Esophagus squamous epithelium (tissue), 5 donors: ENCODE measurements at regions not wholly inside any gene's neighbourhood (a gene's known extent, or its start where the extent isn't known, plus 50 kb on each side); places are given as distances from the start of the nearest gene placed in this dataset.

Experiments used
- DNase-seq: peaks from one replicate; lab custom pipeline; 2025; lab: John Stamatoyannopoulos, UW
- H3K27ac ChIP-seq, 4 donors: fragments of 200-600 bp; sonication (generic); one replicate each; pipeline ENCODE4 v1.5.1; 2016 to 2019; ENCODE audit warnings: mild to moderate bottlenecking in 1 of 4
- H3K27me3 ChIP-seq, 4 donors: fragments of 200-600 bp; sonication (generic); 1 replicate in 3 of 4; 2 replicates in 1 of 4; pipeline versions ENCODE4 v1.5.1 to v1.6.0; 2017 to 2021; ENCODE audit warnings: antibody characterized with exemption in 1 of 4
- H3K36me3 ChIP-seq, 3 donors: fragments of 200-600 bp; sonication (generic); one replicate each; pipeline ENCODE4 v1.5.1; 2016 to 2019
- H3K4me1 ChIP-seq, 3 donors: fragments of 200-600 bp; sonication (generic); one replicate each; pipeline ENCODE4 v1.5.1; 2017 to 2019
- H3K4me3 ChIP-seq, 4 donors: fragments of 200-600 bp; sonication (generic); 1 replicate in 3 of 4; 2 replicates in 1 of 4; pipeline ENCODE4 v1.5.1; 2016 to 2019; ENCODE audit warnings: mild to moderate bottlenecking in 2 of 4, moderate library complexity in 1 of 4
- H3K9me3 ChIP-seq, 3 donors: fragments of 200-600 bp; sonication (generic); one replicate each; pipeline ENCODE4 v1.5.1; 2016 to 2019
- POLR2A ChIP-seq, 4 donors: fragments of 450-650 bp; IDR thresholded peaks; one replicate each; pipeline ENCODE4 v1.6.1; 2017; ENCODE audit warnings: antibody characterized with exemption in 4 of 4, mild to moderate bottlenecking in 4 of 4, moderate library complexity in 3 of 4
- WGBS, 2 donors: methylation state at CpG; one replicate each; pipeline ENCODE4 v1.1.5; 2018; 5-methylcytosine and 5-hydroxymethylcytosine counted together
- intact Hi-C: fragments of 100-400 bp; cut with DNase I; formaldehyde crosslinking; loops from one replicate; pipeline ENCODE4 v1.15.0; 2022
- TF ChIP-seq, protein P1 (sequence below), 6 experiments: fragments of 450-650 bp in 4 of 6; fragments of 200-600 bp in 2 of 6; sonication (generic) in 2 of 6; IDR thresholded peaks; one replicate each; pipeline ENCODE4 v1.5.1; 2016 to 2019; ENCODE audit warnings: antibody characterized with exemption in 6 of 6, mild to moderate bottlenecking in 4 of 6, moderate library complexity in 4 of 6
- donor health status: DM: yes; HTN: yes; CAD: no.

DNA sequence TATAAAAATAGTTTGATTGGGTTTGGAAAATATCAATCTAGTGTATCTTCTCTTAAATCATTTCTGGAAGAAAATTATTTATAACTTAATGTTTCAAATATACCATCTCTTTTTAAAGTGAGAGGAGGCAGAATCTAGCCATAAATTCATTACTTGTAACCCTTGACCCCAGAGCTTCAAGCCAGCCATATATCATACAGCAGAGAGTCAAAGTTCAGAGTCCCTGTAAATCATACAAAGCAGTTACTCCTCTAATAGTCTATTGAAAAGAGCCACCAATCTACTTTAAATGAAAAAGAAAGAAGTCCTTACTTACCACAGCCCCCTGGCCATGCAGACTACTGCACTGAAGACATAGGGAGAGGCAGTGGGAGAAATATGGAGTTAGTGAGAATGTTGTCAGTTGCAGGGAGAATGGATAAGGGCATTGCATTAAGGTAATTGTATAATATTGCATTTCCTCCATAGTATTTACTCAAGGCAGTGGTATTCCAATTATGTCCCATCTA lies 229.5 kb downstream of the NKX6-1 start:
- H3K36me3 ChIP-seq = no peaks in the 10 kb centered on the region
- H3K27ac ChIP-seq = no peak overlapping the region
- TF ChIP-seq POLR2A (IDR thresholded peaks at IDR 0.05) = no peak
- TF ChIP-seq, protein P1, sequence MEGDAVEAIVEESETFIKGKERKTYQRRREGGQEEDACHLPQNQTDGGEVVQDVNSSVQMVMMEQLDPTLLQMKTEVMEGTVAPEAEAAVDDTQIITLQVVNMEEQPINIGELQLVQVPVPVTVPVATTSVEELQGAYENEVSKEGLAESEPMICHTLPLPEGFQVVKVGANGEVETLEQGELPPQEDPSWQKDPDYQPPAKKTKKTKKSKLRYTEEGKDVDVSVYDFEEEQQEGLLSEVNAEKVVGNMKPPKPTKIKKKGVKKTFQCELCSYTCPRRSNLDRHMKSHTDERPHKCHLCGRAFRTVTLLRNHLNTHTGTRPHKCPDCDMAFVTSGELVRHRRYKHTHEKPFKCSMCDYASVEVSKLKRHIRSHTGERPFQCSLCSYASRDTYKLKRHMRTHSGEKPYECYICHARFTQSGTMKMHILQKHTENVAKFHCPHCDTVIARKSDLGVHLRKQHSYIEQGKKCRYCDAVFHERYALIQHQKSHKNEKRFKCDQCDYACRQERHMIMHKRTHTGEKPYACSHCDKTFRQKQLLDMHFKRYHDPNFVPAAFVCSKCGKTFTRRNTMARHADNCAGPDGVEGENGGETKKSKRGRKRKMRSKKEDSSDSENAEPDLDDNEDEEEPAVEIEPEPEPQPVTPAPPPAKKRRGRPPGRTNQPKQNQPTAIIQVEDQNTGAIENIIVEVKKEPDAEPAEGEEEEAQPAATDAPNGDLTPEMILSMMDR (IDR thresholded peaks at IDR 0.05) = no peak
- DNase-seq = no peak
- no peak overlapping the region for H3K4me3 ChIP-seq
- no peaks in the 10 kb centered on the region for H3K9me3 ChIP-seq
- intact Hi-C loops = no loop called here
- H3K27me3 ChIP-seq = no peaks in the 10 kb centered on the region
- H3K4me1 ChIP-seq = no peaks in the 10 kb centered on the region

- no peaks in the 10 kb centered on the region for H3K36me3 ChIP-seq
- no peak overlapping the region for H3K27ac ChIP-seq
- peaks cover 0 to 5% (median 0%) of the 10 kb centered on the region in 3 donors for H3K9me3 ChIP-seq
- TF ChIP-seq POLR2A (IDR thresholded peaks at IDR 0.05) = no peak
- TF ChIP-seq, protein P1 (IDR thresholded peaks at IDR 0.05) = no peak
- intact Hi-C loops = no loop called here
- no peaks in the 10 kb centered on the region for H3K4me1 ChIP-seq
- no peak for DNase-seq
- H3K4me3 ChIP-seq = no peak overlapping the region
- no peaks in the 10 kb centered on the region for H3K27me3 ChIP-seq
Measured at GRCh38 chr4:84264652-84265051, 234.4 kb downstream of the NKX6-1 start.

GRCh38 chr4:84263415-84263814 lies 235.7 kb downstream of the NKX6-1 start:
- intact Hi-C loops = no loop called here
- TF ChIP-seq, protein P1 (IDR thresholded peaks at IDR 0.05) = no peak
- TF ChIP-seq POLR2A (IDR thresholded peaks at IDR 0.05) = no peak
- DNase-seq = no peak
- Histone ChIP-seq H3K9me3 (peaks cover 0 to 11% (median 0%) of the 10 kb centered on the region in 3 donors), H3K4me1 (no peaks in the 10 kb centered on the region), H3K36me3 (no peaks in the 10 kb centered on the region), H3K27me3 (no peaks in the 10 kb centered on the region), H3K4me3 (no peak overlapping the region), H3K27ac (no peak overlapping the region)

- Histone ChIP-seq H3K27me3 (no peaks in the 10 kb centered on the region), H3K36me3 (no peaks in the 10 kb centered on the region), H3K4me3 (no peak overlapping the region), H3K9me3 (peaks cover 0 to 11% (median 0%) of the 10 kb centered on the region in 3 donors), H3K4me1 (no peaks in the 10 kb centered on the region), H3K27ac (no peak overlapping the region)
- TF ChIP-seq POLR2A (IDR thresholded peaks at IDR 0.05) = no peak
- TF ChIP-seq, protein P1 (IDR thresholded peaks at IDR 0.05) = no peak
- intact Hi-C loops = no loop called here
- DNase-seq = no peak
Measured at GRCh38 chr4:84260495-84260894, 238.6 kb downstream of the NKX6-1 start.

DNA sequence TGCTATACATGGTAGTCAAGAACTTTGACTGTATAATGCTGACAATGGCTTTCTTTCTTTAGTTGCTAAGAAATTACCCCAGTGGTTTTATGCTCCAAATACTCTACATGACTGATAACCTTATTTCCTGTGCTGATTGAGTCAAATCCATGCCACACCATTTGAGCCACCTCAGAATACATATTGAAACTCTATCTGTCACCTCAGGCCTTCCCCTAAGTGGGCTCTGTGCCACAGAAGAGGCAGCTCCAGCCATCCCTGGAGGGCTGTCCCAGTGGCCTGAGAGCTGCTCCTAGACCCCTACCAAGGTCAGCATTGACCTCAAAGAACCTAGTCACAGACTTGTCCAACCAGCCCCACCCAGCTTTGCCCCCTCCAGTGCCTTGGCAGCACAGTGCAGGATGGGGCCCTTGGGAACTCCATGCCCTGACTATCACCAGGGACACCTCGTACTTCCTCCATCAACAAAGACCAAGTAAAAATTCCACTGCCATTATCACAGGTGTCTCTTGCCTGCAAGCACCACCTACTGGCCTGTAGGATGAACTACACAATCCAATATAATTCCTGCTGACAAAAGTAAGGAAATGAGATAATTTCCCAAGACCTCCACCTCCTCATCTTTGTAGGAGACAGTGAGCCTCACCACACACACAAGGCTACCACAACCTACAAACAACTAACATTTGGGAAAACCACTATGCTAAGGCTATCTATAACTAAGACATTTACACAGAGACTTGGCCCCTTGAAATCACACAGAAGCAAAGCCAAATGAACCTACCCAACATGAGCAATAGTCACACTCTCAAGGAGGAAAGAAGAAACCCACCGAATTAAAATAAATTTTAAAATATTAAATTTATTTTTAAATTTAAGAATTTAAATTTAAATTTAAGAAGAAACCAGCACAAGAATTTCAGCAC lies 239.9 kb downstream of the NKX6-1 start:
- Histone ChIP-seq H3K4me3 (no peak overlapping the region), H3K9me3 (peaks cover 0 to 11% (median 0%) of the 10 kb centered on the region in 3 donors), H3K36me3 (no peaks in the 10 kb centered on the region), H3K27ac (no peak overlapping the region), H3K4me1 (no peaks in the 10 kb centered on the region), H3K27me3 (no peaks in the 10 kb centered on the region)
- intact Hi-C loops = no loop called here
- DNase-seq = no peak
- WGBS, 2 donors = 25 to 39% methylated on average over 2 of the region's 2 CpGs
- TF ChIP-seq POLR2A (IDR thresholded peaks at IDR 0.05) = no peak
- TF ChIP-seq, protein P1 (IDR thresholded peaks at IDR 0.05) = peak in 4 of 6 experiments; percentile 31 to 57 (median 40)
